ENCODE measurements at regions not wholly inside any gene's neighbourhood (a gene's known extent, or its start where the extent isn't known, plus 50 kb on each side); places are given as distances from the start of the nearest gene placed in this dataset.
"Not testable (repeated sequence)": the region's sequence is repeated elsewhere in the genome, so short reads cannot be mapped to it uniquely, and the experiment has no call there.

DNA sequence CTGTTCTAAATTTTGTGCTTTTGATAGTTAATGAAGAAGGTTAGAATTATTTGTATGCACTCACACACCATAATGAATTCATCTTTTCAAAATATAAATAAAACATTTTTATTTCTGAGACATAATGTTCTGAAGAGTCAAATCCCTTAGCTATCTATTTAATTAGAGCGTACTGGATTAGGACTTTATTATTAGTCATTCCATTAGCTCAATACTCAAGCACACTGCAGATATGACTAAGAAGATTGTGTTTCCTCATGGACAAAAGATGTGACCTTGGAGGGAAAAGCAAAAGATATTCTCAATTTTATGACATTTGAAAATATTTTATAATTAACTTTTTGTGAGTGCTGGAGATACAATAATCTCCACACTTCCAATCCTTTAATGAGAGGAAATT, 666.4 kb downstream of the CD109 start:
- Histone ChIP-seq H3K27ac (no peak overlapping the region), H3K4me1 (no peaks in the 10 kb centered on the region), H3K4me3 (no peak overlapping the region), H3K9me3 (no peaks in the 10 kb centered on the region), H3K27me3 (peaks cover 0 to 4% of the 10 kb centered on the region in 2 donors), H3K36me3 (no peaks in the 10 kb centered on the region)
- intact Hi-C loops (cut with DNase I; ENCODE audit: low total_unique reads), result no loop called here
- no peak for DNase-seq
- TF ChIP-seq CTCF (IDR thresholded peaks at IDR 0.05) (no peak), POLR2A (IDR thresholded peaks at IDR 0.05) (no peak)

DNA sequence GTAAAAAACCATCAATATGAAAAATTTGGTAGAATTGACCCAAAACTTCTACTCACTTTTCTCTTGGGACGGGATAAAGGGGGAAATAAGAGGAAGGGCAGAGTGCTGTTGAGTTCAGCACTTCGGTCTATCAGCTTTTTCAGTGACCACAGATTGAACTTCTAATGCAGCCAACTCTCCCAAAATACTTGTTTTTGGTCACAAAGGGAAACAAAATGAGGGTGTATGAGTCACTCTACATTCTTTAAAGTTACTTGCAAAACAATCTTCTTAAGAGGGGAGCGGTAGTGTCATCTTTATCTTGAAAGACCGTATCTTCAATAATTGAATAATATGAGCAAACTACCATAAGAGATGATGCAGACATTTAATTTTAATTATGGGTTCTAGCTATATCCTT, 661.3 kb downstream of the CD109 start:
- intact Hi-C loops (cut with DNase I; ENCODE audit: low total_unique reads), result no loop called here
- H3K9me3 ChIP-seq, result no peaks in the 10 kb centered on the region
- peak overlapping the region in 1 of 2 donors; percentile 35 for H3K27ac ChIP-seq
- no peaks in the 10 kb centered on the region for H3K36me3 ChIP-seq
- H3K27me3 ChIP-seq, result no peaks in the 10 kb centered on the region
- no peaks in the 10 kb centered on the region for H3K4me1 ChIP-seq
- TF ChIP-seq CTCF (IDR thresholded peaks at IDR 0.05) (no peak), POLR2A (IDR thresholded peaks at IDR 0.05) (no peak)
- H3K4me3 ChIP-seq, result no peak overlapping the region
- no peak for DNase-seq

GRCh38 chr6:74356391-74356790, 660.4 kb downstream of the CD109 start:
- no peak for TF ChIP-seq POLR2A (IDR thresholded peaks at IDR 0.05)
- TF ChIP-seq CTCF (IDR thresholded peaks at IDR 0.05), result no peak
- H3K36me3 ChIP-seq, result no peaks in the 10 kb centered on the region
- DNase-seq, result no peak
- no peaks in the 10 kb centered on the region for H3K9me3 ChIP-seq
- H3K4me1 ChIP-seq, result no peaks in the 10 kb centered on the region
- H3K4me3 ChIP-seq, result no peak overlapping the region
- intact Hi-C loops (cut with DNase I; ENCODE audit: low total_unique reads), result no loop called here
- no peak overlapping the region for H3K27ac ChIP-seq
- no peaks in the 10 kb centered on the region for H3K27me3 ChIP-seq

DNA sequence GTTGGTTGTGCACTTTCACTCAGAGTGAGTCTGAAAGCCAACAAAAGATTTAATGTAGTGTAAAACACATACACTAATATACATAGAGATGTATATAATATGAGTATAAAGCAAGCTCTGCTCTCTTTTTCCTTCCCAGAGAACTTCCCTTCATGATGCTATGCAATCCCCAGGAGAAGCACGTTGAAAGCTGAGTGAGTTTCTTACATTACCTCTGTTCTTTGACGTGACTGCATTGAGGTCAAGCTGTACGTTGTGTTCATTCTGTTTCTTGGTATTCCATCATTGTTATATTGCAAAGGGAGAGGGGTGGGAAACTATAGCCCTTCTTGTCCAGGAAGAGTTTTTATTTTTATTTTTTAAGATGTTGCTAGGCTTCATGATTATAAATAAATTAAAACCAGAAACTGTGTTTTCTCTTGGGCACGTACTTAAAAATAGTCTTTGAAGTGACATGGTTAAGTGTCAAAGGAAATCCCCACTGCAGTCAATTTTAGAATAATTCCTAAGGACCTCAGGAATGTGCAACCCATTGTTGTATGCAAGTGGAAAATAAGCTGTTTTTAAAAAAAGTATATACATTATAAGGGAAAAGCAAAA, 651.0 kb downstream of the CD109 start:
- TF ChIP-seq POLR2A (IDR thresholded peaks at IDR 0.05) (no peak), CTCF (IDR thresholded peaks at IDR 0.05) (no peak)
- Histone ChIP-seq H3K4me1 (no peaks in the 10 kb centered on the region), H3K27me3 (no peaks in the 10 kb centered on the region), H3K9me3 (no peaks in the 10 kb centered on the region), H3K36me3 (no peaks in the 10 kb centered on the region), H3K27ac (no peak overlapping the region), H3K4me3 (no peak overlapping the region)
- intact Hi-C loops (cut with DNase I; ENCODE audit: low total_unique reads), result no loop called here
- no peak for DNase-seq

DNA sequence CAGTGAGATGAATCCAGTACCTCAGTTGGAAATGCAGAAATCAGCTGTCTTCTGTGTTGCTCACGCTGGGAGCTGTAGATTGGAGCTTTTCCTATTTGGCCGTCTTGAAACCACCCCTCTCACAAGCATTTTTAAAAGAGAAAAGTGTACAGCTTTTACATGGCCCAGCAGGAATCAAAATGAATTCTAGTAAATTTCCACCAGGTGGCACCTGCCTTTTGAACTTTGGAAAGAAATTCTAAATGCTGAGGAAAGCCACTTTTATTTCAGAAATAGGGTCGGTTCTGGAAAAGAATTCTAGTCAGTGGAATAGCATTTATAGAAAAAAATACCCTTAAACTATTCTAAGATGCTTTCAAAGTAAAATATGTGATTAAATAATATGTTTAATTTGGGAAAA, 647.8 kb downstream of the CD109 start:
- Histone ChIP-seq H3K36me3 (no peaks in the 10 kb centered on the region), H3K4me3 (no peak overlapping the region), H3K27ac (no peak overlapping the region), H3K4me1 (no peaks in the 10 kb centered on the region), H3K9me3 (no peaks in the 10 kb centered on the region), H3K27me3 (no peaks in the 10 kb centered on the region)
- intact Hi-C loops (cut with DNase I; ENCODE audit: low total_unique reads), result no loop called here
- TF ChIP-seq CTCF (IDR thresholded peaks at IDR 0.05) (no peak), POLR2A (IDR thresholded peaks at IDR 0.05) (no peak)
- no peak for DNase-seq

- H3K9me3 ChIP-seq; H3K36me3 ChIP-seq; H3K4me3 ChIP-seq; H3K27ac ChIP-seq; H3K27me3 ChIP-seq; intact Hi-C loops (cut with DNase I; ENCODE audit: low total_unique reads); DNase-seq; H3K4me1 ChIP-seq: not testable (repeated sequence)
Measured at GRCh38 chr6:74343321-74343720, 647.3 kb downstream of the CD109 start.

All from uterus (tissue), 3 donors.